HCT116 (cell line): ENCODE measurements at regions not wholly inside any gene's neighbourhood (a gene's known extent, or its start where the extent isn't known, plus 50 kb on each side); places are given as distances from the start of the nearest gene placed in this dataset.

Experiments
- CEBPB ChIP-seq: IDR thresholded peaks from 2 replicates; pipeline ENCODE4 v1.6.1; 2012; ENCODE audit warnings: low read depth
- EGR1 ChIP-seq: IDR thresholded peaks from 2 replicates; pipeline ENCODE4 v1.6.1; 2012; ENCODE audit warnings: low read depth
- EZH2 ChIP-seq: fragments of 200-600 bp; sonication (generic); IDR thresholded peaks from 2 replicates; pipeline ENCODE4 v1.6.1; 2017; ENCODE audit warnings: antibody characterized with exemption, mixed run types
- EZH2phosphoT487 ChIP-seq: fragments of 200-600 bp; IDR thresholded peaks from 2 replicates; pipeline ENCODE4 v1.6.1; 2018; ENCODE audit warnings: antibody characterized with exemption, borderline replicate concordance
- JUND ChIP-seq: IDR thresholded peaks from 2 replicates; pipeline ENCODE4 v1.6.1; 2012
- MAX ChIP-seq: IDR thresholded peaks from 2 replicates; pipeline ENCODE4 v1.6.1; 2012
- POLR2A ChIP-seq: IDR thresholded peaks from 2 replicates; pipeline ENCODE4 v1.7.0; 2011; ENCODE audit warnings: borderline replicate concordance; ENCODE audit not compliant: insufficient read depth, insufficient read length; ENCODE audit errors: extremely low read depth
- POLR2AphosphoS5 ChIP-seq: IDR thresholded peaks from 2 replicates; pipeline ENCODE4 v1.6.1; 2011; ENCODE audit warnings: mild to moderate bottlenecking, low read depth, low read length, moderate library complexity
- TCF7L2 ChIP-seq: IDR thresholded peaks from 2 replicates; pipeline ENCODE4 v1.7.0; 2011; ENCODE audit warnings: borderline replicate concordance, inconsistent platforms; ENCODE audit not compliant: insufficient read depth, insufficient read length; ENCODE audit errors: extremely low read depth
- ZFX ChIP-seq: fragments of 450-650 bp; IDR thresholded peaks from 2 replicates; pipeline ENCODE4 v1.6.1; 2017
- TF ChIP-seq, protein P1 (sequence below), 3 experiments: fragments of 200-600 bp in 1 of 3; sonication (generic) in 1 of 3; IDR thresholded peaks in 2 of 3; conservative IDR thresholded peaks in 1 of 3; 2 replicates each; pipeline ENCODE4 v1.5.1; 2012 to 2017; ENCODE audit warnings: low read depth in 2 of 3, low read length in 2 of 3, antibody characterized with exemption in 1 of 3, borderline replicate concordance in 1 of 3, control low read depth in 1 of 3, mild to moderate bottlenecking in 1 of 3, mixed read lengths in 1 of 3, mixed run types in 1 of 3, moderate library complexity in 1 of 3; ENCODE audit not compliant: insufficient read depth in 1 of 3

DNA sequence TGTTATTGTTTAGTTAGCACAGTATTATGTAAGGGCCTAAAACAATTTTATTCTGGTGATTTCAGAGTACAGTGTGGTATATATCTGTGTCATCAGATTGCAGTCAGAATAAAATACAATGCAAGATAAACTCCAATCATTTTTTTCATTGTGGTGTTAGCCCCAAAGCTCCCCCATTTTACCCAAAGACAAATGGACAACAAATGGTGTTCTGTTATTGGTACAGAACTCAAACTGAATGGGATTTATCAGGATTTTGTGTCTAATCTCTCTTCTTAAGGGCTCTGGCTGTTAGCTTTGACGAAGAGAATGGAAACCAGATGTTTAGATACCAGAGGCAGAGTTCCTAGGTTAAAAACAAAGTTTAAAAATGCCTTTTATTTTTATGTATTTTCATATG lies 163.1 kb upstream of the USP25 start:
- TF ChIP-seq EGR1 (no peak), POLR2A (no peak), ZFX (no peak), EZH2 (no peak), TCF7L2 (no peak), MAX (no peak), CEBPB (no peak), JUND (no peak), POLR2AphosphoS5 (no peak), EZH2phosphoT487 (no peak)
- TF ChIP-seq, protein P1, sequence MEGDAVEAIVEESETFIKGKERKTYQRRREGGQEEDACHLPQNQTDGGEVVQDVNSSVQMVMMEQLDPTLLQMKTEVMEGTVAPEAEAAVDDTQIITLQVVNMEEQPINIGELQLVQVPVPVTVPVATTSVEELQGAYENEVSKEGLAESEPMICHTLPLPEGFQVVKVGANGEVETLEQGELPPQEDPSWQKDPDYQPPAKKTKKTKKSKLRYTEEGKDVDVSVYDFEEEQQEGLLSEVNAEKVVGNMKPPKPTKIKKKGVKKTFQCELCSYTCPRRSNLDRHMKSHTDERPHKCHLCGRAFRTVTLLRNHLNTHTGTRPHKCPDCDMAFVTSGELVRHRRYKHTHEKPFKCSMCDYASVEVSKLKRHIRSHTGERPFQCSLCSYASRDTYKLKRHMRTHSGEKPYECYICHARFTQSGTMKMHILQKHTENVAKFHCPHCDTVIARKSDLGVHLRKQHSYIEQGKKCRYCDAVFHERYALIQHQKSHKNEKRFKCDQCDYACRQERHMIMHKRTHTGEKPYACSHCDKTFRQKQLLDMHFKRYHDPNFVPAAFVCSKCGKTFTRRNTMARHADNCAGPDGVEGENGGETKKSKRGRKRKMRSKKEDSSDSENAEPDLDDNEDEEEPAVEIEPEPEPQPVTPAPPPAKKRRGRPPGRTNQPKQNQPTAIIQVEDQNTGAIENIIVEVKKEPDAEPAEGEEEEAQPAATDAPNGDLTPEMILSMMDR (IDR thresholded peaks at IDR 0.05 in 2 of 3, conservative IDR thresholded peaks at IDR 0.05 in 1 of 3; ENCODE audit: borderline replicate concordance in 1 of 3, insufficient read depth in 1 of 3, low read depth in 2 of 3, low read length in 2 of 3): no peak
